Myocyte (in vitro differentiated cells): ENCODE measurements at regions not wholly inside any gene's neighbourhood (a gene's known extent, or its start where the extent isn't known, plus 50 kb on each side); places are given as distances from the start of the nearest gene placed in this dataset.

Experiments
- DNase-seq: peaks from one replicate; pipeline ENCODE4 v3.0.0-alpha.2; 2012; ENCODE audit warnings: low read depth

- DNase-seq = no peak
Observed at GRCh38 chr14:49467091-49467490, 119.1 kb downstream of the RPS29 start.

DNA sequence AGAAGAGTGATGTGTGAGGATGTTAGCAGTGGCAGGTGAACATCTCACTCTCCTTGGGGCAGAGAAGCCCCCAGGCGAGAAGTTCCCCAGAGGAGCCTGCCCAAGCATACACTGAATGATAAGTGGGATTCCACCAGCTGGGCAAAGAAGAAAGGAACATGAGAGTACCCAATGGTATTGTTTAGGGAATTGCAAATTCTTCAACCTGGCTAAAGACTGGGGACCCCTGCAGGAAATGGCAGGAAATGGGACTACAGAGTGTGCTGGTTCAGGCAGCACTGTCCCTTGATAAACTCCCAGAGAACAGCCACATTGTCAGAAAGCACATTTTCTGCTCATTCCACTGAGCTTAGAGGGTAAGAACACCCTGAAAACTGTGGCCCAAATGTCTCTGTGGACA is 121.3 kb downstream of the RPS29 start:
- peak; percentile 2 for DNase-seq

DNA sequence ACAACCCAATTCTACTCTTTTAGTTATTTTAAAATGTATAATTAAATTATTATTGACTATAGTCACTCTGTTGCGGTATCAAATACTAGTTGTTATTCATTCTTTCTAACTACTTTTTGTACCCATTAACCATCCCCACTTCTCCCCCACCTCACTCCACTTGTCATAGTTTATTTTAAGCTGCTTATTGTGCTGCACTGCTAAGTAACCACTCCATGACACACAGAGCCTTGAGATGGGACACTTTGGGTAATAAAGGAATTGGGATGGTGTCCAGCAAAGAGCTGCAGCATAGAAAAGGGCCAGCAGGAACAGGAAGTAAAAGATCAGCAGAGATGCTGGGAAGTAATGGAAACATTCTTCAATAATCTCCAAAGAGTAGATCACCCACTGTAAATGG is 123.0 kb downstream of the RPS29 start:
- peak; percentile 17 for DNase-seq

GRCh38 chr14:49461529-49462401 is 124.4 kb downstream of the RPS29 start:
- DNase-seq = peak; percentile 75

DNA sequence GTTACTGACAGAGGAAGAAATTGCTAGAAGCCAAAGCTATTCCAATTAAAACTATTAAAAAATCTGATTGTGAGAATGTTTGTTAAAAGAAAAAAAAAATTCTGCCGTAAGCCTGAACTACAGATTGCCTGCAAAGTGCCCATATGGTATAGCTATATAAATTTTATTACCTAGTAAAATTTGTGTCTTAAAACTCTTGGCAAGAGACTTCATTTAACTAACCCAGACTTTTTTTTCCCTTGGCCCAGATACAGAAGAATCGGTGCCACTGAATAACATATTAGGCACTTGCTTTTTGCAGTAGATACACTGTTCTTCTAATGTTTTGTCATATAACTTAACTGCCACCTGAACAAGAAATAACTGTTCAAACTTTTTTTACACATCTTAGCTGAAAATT is 125.5 kb downstream of the RPS29 start:
- DNase-seq = no peak

GRCh38 chr14:49456589-49456988 is 129.6 kb downstream of the RPS29 start:
- DNase-seq = no peak

DNA sequence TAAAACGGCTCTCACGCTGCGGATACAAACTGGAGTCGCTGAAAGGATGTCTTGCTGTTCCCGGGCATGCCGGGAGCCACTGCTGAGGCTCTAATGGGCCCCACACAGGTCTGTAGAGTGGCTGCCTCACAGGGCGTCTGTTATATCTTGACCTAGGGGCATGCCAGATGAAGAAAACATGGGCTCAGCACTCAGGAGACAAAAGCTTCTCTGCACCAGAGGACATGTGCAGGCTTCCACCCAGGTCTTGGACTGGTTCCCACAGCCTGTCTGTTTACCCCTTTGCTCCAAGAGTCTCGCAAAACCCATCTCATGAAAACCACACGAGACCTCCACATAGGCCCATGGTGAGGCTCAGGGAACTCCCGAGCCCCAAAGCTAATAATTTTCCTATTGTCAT is 134.2 kb downstream of the RPS29 start:
- no peak for DNase-seq

GRCh38 chr14:49449749-49450148 is 136.4 kb downstream of the RPS29 start:
- no peak for DNase-seq

- DNase-seq = no peak
Observed at GRCh38 chr14:49447540-49448107, 138.6 kb downstream of the RPS29 start.

GRCh38 chr14:49446801-49447200 is 139.4 kb downstream of the RPS29 start:
- no peak for DNase-seq

DNA sequence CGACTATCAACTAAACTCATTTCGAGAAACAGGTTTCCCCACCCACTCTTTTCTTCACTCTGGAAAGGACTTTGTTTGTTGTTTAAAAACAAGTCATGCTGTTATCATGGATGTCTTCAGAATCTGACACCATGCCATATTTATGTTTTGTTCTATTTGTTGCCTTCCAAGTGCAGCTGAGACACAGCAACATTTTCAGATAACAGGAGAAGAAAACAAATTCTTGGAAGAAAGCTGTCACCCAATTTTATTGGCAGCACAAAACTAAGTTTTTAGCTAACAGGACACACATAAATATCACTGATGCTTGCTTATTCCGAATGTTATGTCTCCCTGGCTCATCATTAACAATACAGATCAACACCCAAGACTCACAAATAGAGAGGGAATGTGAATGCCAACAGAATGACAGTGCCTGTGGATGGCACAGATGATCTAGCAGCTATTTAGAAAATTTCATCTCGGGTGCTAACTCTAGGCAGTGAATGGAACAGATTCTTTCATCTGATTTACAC is 147.9 kb downstream of the RPS29 start:
- no peak for DNase-seq

GRCh38 chr14:49428076-49428475 is 158.1 kb downstream of the RPS29 start:
- DNase-seq = no peak

DNA sequence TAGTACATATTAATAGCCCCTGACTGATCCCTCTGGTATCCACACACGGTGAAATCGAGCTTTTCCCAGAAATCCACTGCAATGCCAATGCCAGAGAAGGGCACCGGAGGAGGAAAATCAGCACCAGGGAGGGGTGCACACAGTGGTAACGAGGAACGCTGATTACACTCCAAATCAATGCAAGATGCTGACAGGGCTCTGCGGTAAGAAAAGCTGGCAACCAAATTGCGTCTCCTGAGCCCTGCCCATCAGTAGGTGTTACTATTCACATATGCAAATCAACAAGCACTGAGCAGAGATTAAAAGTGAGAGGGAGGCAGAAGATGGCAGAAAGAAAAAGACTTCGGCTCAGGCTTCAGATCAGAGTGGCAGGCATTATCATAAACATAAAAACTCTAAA is 159.1 kb downstream of the RPS29 start:
- peak; percentile 6 for DNase-seq

DNA sequence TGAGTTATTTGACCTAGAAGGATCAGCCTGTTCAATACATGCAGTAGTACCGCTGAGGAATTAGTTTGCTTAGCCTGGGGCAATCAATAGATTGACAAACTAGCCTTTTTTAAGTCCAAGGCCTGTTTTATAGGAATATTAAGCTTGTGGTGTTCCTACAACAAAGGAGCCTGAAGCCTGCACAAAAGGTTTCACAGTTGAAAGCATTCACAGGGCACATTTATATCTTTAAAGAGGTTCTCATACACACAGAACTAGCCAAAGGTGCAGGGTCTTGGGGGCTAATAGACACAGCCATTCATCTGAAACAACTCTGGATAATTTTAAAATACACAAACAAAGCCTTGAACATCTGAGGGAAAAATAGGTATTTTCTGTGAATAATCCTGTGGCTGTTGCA is 160.3 kb downstream of the RPS29 start:
- no peak for DNase-seq

DNA sequence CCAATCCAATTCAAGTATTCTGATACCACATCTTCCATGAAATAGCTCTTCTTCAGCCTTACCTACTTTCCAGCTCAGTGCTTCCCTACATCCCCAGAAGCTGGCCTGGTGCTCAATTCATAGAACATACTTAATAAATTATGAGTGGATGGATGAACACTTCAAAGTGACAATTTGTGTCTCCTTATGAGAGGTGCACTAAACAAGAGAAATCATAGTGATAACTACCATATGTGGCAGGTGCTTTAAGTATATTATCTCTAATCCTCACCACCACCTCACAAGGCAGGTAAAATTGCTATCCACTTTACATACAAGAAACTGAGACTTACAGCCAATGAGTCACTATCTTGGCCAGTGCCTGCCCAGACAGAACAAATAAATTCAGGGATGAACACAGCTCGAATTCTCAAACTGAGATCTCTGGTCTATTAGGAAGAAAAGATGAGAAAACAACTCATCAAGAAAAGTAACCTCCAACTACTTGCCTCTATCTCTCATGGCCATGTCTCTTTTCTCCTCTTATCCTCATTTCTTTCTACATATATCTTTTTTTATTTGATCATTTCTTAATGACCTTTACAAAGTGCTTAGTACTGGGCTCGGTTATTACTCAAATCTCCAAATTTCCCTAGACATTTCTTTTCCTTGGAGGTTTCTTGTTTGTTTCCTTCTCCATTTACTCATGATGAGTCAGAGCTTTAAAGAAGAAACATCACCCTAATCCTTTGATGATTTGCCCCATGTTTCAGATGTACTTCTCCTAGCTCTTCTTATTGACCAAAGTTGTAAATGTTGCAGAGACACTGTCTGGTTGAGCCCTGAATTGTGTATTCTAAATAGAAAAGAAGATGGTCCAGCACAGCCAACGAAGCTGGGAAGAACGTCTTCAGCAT is 161.5 kb downstream of the RPS29 start:
- DNase-seq = no peak

GRCh38 chr14:49420201-49420600 is 166.0 kb downstream of the RPS29 start:
- no peak for DNase-seq

GRCh38 chr14:49418789-49419188 is 167.4 kb downstream of the RPS29 start:
- DNase-seq = no peak

DNA sequence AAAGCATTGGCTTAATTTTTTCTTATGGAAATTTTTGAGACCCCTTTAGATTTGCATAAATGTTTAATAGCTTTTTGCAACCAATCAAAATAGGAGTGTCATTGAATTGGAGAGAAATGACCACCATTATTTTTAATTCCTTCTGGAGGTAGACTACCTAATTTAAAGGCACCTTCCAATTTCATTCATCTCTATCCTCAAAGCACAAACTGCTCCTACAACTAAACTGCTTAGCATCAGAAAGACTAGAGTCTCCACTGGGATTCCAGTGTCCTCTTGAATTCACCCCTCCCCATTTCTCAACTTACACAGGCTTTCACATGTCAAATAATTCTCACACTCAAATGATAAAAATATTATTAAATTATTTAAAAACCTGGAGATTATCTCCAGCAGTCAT is 168.4 kb downstream of the RPS29 start:
- no peak for DNase-seq

DNA sequence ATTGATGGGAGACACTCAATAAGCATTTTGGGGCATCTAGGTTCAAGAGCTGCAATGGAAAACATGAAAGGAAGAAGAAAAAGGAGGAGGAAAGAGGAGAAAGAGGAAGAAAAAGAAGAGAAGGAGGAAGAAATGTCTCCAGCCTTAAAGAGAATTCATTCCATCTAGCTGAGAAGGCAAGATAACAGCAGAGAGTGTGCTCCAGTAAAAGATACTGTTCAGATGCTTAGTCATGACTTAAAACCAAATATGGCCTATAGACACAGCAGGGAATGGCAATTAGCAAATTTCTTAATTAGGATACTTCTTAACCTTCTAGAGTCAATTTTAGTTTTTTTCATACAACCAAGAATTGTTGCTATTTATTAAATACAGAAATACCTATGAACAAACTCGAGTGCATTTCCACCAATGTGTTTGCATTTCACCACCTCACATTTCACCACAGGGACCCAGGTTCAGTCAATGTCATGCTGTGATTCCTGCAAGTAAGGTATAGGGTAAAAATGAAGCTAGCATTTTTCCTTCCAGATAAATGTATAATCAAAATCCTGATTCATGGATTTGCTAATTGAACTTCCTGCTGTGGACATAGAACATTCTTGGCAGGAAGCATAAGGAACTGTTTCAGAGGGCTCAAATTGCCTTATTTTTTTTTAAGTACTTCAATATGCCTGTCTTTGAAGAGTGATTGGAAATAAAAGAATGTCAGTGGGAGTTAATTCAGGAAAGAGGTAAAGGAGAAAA is 177.8 kb downstream of the RPS29 start:
- DNase-seq = no peak

DNA sequence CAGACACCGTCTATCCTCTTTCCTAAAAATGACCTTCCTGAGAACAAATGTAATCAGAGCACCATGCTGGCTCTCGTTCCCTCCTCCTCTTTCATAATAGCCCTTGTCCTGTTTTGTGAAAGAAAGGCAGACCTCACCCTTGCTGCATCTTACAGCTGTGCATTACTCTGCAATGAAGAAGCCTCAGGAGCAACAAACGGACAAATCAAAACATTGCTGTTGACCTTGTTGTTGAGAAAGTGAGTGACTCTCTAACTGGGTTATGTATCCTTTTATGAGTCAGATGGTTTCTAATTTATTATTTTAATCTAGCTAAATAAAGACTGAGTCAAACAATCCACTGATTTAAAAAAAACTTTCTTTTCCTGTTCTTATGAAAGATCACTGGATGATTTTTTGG is 180.9 kb downstream of the RPS29 start:
- DNase-seq = peak; percentile 19

DNA sequence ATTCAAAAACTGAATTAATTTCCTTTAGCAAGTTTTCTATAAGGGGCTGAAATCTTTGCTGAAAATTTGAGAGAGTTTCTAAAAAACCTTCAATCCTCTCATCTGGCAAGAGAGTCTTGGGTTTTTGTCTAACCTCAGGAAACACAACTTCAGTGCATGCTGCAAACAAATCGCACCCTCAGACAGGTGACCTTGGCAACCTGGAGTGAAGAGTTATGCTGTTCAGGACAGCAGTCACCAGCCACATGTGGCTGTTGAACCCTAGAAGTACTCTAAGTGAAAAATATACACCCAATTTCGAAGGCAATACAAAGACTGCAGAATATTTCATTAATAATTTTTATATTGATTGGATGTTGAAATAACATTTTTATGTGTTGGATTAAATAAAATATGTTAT is 184.8 kb downstream of the RPS29 start:
- no peak for DNase-seq
